Fibroblast of skin of abdomen (primary cell): ENCODE measurements at regions not wholly inside any gene's neighbourhood (a gene's known extent, or its start where the extent isn't known, plus 50 kb on each side); places are given as distances from the start of the nearest gene placed in this dataset.

Experiments used
- DNase-seq: peaks from one replicate; pipeline ENCODE4 v3.0.0-alpha.2; 2013

DNA sequence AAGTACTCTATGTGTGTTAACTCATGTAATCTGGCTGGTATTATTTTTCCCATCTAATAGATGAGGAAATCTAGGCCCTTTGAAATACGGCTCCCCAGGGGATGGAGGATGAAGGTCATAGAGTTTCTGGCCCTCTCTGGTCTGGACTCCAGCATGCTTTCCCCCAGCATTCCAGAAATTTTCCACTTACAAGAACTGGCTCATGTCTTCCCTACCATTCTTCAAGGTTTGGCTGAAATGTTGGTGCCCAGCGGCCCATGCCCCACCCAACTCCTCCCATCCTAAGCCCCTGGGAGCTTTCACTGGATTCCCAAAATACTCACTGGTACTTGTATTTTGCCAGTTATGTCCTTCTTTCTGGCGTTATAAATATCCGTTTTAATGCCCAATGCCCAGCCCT, 237.5 kb upstream of the NLRP1 start:
- peak; percentile 45 for DNase-seq

- no peak for DNase-seq
These were observed 238.2 kb upstream of the NLRP1 start for GRCh38 chr17:5822281-5823060.

- DNase-seq, result no peak
These were observed 238.9 kb upstream of the NLRP1 start for GRCh38 chr17:5823219-5823618.

DNA sequence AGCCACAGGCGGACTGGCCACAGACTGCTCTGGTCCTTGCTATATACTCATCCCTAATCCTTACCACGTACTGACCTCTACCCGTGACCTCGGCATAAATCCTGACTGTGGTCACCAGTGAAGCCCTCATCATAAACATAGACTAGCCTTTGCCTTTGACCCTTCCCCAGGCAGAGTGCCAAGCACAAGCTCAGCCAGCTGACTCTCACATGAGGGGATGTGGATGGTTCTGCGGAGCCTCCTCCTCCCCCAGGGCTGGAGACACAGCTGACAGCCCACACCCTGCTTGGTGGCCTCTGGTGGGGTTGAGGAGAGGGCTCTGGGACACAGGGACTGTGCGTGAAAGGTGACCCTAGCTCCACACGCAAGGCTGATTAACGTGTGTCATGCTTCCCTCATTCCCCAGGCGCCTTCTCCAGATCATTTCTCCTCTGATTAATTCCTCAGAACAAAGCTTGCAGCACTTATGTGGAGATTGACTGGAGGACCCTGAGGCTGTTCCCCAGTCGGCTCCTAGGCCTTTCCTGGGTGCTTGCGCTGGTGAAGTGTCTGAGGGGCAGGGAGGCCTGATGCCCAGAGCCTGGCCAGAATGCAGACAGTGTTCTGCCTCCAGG, 241.5 kb upstream of the NLRP1 start:
- DNase-seq, result peak; percentile 20

DNA sequence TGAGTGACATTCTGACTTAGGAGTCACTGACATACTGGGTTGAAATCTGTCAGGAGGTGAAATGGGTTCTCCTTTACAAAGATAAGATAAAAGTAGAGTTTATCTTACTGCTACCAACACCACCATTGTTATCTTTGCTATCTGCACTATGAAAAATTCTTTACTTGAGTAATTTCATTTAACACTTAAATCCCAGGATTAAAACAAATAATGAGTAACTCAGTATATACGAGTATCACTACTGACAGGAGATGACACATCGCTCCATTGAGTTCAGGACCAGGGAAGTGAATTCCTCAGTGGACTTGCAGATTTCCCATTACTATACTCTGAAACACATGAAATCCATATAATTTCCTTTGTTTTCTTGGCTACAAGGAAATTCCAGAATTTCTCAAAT, 242.1 kb upstream of the NLRP1 start:
- DNase-seq, result peak; percentile 40

GRCh38 chr17:5830921-5831320, 239.3 kb upstream of the WSCD1 start:
- DNase-seq, result no peak

DNA sequence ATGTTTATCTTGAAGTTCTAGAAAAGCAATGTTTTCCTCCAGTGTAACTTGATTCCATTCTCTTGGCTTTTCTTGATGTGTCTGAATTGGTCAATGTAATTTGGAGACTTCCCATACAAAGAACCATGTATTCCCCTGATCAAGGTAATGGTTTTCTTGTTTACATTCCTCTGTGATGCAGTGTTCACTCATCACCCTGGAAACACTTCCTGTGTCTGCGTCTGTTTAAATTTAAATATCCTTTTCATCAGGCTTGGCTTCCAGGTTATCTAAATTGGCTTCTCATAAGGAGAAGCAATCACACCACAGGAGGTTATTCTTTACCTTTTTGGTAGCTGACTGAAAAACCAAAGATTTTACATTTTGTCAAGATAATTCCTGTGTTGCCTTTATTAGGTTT, 237.3 kb upstream of the WSCD1 start:
- peak; percentile 57 for DNase-seq

DNA sequence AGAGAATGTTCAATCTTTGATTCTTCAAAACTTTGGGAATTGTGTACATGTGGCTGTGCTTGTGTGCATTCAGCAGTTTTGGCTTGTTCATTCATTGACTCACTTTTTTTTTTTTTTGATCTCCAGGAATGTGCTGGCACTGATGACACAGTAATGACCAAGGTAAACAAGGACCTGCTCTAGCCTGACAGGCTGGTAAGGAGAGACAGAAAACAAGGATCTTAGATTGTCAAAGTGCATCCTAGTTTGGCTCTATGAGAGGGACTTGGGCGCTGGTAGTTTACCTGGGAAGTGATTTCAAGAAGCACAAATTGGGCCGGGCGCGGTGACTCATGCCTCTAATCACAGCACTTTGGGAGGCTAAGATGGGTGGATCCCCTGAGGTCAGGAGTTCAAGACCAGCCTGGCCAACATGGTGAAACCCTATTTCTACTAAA, 233.1 kb upstream of the WSCD1 start:
- peak; percentile 44 for DNase-seq

GRCh38 chr17:5838661-5839300, 231.4 kb upstream of the WSCD1 start:
- no peak for DNase-seq

DNA sequence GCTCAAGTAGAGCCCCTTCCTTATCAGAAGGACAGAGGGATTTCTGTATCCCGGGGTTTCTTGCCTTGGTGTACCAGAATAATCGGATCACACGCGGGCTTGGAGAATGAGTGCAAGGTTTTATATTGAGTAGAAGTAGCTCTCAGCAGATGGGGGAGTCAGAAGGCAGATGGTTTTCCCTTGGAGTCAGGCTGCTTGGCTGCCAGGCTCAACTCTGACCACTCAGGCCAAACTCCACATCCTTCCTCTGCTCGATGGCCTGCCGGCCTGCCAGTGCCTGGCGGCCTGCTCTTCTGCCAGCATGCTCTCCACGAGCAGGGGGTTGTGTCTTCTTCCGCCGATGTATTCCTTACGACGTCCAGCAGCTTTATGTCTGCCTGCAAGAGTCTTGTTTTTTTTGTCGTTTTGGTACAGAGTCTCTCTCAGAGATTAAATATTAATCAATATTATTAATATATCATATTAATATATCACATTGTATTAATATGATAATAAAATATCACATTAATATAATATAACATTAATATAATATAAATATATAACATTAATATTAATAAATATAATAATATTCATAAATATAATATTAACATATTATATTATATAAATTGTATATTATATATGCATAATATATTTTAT, 229.2 kb upstream of the WSCD1 start:
- DNase-seq, result no peak

DNA sequence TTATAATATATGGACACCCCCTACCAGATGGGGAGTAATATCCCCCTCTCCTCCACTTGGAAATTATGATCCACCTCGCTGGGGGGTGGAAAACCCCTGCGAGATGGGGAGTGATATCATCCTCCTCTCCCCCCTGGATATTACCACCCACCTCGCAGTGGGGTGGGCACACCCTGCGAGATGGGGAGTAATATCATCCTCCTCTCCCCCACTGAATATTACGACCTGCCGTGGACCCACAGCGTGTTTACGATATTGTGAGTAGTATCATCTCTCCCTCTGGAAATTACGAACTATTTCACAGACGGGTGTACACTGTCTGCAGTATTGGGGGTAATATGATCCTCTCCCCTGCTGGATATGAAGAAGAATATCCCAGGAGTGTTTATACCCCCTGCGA, 228.3 kb upstream of the WSCD1 start:
- DNase-seq, result no peak

DNA sequence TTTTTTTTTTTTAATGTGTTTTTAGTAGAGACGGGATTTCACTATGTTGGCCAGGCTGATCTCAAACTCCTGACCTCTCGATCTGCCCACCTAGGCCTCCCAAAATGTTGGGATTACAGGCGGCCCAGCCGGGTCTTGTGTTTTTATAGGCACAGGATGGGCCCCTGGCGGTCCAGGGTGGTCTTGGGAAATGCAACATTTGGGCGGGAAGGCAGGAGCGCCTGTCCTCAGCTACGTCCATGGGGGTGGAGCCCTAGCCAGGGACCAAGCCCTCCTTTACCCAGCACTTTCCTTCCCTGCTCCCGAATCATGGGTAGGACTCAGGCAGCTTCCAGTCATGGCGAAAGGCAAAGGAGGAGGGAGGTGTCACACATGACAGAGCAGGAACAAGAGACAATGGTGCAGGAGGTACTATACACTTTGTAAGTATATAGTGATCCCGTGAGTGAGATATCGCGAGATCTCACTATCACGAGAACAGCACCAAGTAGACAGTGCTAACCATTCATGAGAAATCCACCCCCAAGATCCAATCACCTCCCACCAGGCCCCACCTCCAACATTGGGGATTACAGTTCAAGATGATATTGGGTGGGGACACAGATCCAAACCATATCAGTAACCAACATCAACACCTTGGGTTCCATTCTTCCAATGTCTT, 226.7 kb upstream of the WSCD1 start:
- DNase-seq, result no peak

- DNase-seq, result no peak
These were observed 224.2 kb upstream of the WSCD1 start for GRCh38 chr17:5846001-5846400.

DNA sequence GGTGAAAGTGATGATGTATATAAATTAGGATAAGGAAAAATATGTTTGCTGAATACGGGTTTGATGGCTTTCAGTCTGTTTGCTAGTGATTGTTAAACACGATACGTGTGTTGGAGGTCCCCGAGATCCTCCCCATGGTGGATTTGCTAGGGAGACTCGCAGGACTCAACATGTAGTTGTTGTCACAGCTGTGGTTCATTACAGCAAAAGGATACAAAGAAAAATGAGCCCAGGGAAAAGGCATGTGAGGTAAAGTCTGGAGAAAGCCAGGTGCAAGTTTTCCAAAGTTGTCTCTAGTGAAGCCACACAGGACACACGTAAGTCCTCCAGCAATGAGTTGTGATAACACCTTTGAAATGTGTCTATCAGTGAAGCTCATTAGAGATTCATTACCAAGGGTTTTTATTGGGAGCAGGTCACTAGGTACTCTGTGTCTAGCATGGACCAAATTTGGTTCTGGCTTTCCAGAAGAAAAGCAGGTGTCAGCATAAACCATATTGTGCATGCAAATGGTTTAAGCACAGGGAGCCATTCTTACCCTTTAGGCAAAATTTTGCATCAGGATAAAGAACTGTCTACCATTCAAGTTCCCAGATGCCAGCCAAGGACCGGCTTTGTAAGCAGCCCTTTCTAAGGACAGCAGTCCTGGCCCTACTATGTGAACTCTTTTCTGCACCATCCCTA, 215.2 kb upstream of the WSCD1 start:
- DNase-seq, result no peak

DNA sequence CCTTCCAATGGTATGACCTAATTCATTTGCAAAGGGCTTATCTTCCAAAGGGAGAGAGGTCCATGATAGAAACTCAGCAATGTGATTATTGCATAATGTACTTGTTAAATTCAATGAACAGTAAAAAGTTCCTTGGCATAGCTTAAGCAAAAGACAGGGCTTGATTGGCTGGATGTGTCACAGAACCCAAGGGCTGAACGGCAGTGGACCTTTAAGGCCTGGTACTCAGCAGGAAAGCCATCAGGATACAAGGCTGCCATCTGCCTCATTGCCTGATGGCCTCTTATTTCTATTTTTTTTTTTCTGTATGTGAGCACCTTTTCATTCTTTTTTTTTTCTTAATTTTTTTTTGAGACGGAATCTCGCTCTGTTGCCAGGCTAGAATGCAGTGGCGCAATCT, 208.9 kb upstream of the WSCD1 start:
- no peak for DNase-seq

- DNase-seq, result no peak
These were observed 208.3 kb upstream of the WSCD1 start for GRCh38 chr17:5861854-5862253.

- DNase-seq, result no peak
These were observed 207.8 kb upstream of the WSCD1 start for GRCh38 chr17:5862395-5862794.

DNA sequence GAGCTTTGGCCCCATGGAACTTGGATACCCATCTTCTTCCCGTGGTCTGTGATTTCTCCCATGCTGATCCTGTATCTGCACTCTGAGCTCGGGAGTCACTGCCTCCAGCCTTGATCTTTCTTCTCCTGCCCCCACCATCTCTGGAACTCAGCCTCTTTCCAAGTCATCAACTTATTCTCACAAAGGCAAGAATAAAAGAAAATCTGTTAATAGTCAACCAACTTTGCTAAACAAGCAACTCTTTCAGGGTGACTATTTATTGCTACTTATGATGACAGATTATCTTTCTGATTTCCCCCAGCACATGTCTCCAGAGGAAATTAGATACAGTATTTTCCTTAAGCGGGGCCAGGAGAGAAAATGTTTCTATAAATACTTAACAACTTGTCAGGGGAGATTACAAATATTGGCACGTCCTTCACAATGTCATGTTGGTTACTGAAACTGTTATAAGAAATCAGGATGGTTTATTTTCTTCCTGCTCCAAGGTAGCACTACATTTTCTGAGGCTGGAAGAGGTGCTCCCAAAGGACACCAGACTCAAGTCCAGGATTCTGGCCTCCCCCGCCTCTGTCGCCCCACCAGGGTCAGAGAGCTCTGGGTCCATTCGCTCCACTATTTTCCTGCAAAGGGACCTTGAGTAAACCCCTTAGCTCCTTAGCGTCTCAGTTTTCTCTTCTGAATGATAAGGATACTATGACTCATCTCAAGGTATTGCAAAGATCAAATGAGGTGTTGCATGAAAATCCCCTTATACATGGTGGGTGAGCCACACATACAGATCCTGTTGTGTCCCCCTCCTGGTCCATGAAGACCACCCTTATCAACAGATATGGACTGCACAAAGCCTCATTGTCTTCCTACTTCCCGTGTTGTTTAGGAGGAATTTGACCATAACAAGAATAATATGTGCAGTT, 205.2 kb upstream of the WSCD1 start:
- no peak for DNase-seq

DNA sequence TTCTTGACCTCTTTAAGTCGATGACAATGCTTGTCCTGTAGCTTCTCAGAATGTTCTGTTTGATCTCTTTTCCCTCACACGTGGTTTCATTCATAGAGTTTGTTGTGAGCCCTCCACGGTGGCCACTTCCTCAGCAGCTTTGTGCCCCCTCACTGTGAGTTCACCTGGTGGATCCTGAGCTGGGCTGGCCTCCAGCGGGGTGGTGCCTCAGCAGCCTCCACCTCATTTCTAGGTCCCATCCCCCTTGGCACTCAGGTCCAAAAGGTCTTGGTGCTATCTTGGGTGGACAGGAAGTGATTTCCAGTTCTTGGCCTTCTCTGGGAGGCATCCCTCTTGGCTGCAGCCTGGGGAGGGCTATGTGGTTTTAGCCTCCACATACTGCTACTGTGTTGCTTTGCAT, 203.2 kb upstream of the WSCD1 start:
- no peak for DNase-seq

DNA sequence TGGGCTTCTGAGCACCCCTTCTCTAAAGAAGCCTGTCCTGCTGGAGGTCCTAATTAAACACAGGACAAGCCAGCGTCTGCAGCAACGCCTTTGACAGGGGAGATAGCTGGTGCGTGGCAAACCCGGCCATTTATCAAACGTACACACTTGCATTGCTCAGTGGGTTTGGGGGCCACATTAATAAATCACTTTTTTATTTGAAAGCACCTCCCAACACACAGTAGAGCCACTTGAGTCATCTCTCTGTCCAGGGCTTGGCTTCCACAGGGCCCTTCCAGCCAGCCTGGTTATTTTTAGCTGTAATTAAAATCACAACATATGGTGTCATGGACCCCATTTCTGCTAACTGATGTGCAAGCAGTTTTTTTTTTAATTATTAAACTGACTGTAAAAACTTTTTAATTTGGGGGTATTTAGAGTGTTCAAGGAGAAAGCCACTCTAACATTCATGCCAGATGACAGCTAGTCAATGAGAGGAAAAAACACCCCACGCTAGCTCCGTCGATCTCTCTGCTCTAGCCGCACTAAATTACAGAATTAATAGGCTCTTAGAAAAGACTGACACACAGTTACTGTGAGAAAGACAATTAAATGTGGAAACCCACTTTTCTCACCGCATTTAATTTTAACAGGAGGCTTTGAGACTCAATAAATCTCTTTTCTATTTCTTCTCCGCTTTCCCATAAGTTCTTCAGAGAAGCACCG, 201.0 kb upstream of the WSCD1 start:
- DNase-seq, result no peak
